ENCODE measurements at regions not wholly inside any gene's neighbourhood (a gene's known extent, or its start where the extent isn't known, plus 50 kb on each side); places are given as distances from the start of the nearest gene placed in this dataset.

- no peak for TF ChIP-seq CTCF (tag by site-specific recombination; IDR thresholded peaks at IDR 0.05)
- no peak for TF ChIP-seq ZNF792 (tag by site-specific recombination; IDR thresholded peaks at IDR 0.05)
- TF ChIP-seq ZBTB49 (tag by site-specific recombination; IDR thresholded peaks at IDR 0.05; ENCODE audit: low read depth) = no peak
- TF ChIP-seq ZNF24 (tag by site-specific recombination; IDR thresholded peaks at IDR 0.05) = no peak
Measured at GRCh38 chr2:78887446-78887845, 138.1 kb upstream of the REG3G start.

All from HEK293 (cell line).